Lower lobe of right lung (tissue), 2 donors: ENCODE measurements at regions not wholly inside any gene's neighbourhood (a gene's known extent, or its start where the extent isn't known, plus 50 kb on each side); places are given as distances from the start of the nearest gene placed in this dataset.

Source experiments
- ATAC-seq, 2 donors: fragments of 200-7000 bp; cut with Tn5 transposase; one replicate each; pipeline ENCODE4 v1.9.1; 2020 to 2022; ENCODE audit warnings: mild to moderate bottlenecking in 2 of 2, moderate library complexity in 2 of 2
- DNase-seq: peaks from one replicate; pipeline ENCODE4 v3.0.0-alpha.2; 2020
- H3K27ac ChIP-seq: fragments of 200-600 bp; one replicate; pipeline ENCODE4 v1.8.0; 2022
- H3K27me3 ChIP-seq: fragments of 200-600 bp; one replicate; pipeline ENCODE4 v1.8.0; 2022; ENCODE audit warnings: low read depth
- H3K36me3 ChIP-seq: fragments of 200-600 bp; one replicate; pipeline ENCODE4 v1.8.0; 2022; ENCODE audit warnings: mild to moderate bottlenecking
- H3K4me1 ChIP-seq: fragments of 200-600 bp; one replicate; pipeline ENCODE4 v1.8.0; 2022
- H3K4me3 ChIP-seq: fragments of 200-600 bp; one replicate; pipeline ENCODE4 v1.8.0; 2022; ENCODE audit warnings: mild to moderate bottlenecking
- H3K9me3 ChIP-seq: fragments of 200-600 bp; one replicate; pipeline ENCODE4 v1.8.0; 2022
- intact Hi-C: fragments of 100-400 bp; cut with DNase I; formaldehyde crosslinking; loops from one replicate; pipeline ENCODE4 v1.11.0; 2022
- TF ChIP-seq, protein P1 (sequence below): fragments of 200-600 bp; IDR thresholded peaks from one replicate; pipeline ENCODE4 v1.8.0; 2022; ENCODE audit warnings: antibody characterized with exemption, mild to moderate bottlenecking
- donor health status: DM: no; HTN: yes; CAD: no; lungs with severe emphysema.

DNA sequence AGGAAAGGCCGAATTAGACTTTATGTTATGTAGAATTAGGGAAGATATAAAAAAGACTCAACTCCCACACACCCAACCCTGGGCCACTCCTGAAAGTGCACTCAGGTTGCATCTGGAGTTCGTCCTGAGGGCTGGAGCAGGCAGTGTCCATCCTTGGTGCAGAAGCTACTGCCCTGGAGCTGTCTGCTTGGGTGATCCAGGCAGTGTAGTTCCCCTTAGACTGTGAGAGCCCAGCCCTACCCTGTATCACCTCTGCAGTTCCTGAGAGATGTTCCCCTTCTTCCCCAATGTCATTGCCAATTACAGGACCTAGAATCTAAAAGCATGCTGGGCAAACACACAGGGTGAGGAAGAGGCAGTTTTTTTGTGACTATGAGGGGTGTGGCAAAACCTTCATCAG lies 368.3 kb upstream of the ST8SIA4 start:
- Histone ChIP-seq H3K9me3 (no peaks in the 10 kb centered on the region), H3K36me3 (no peaks in the 10 kb centered on the region), H3K27ac (no peak overlapping the region), H3K27me3 (no peaks in the 10 kb centered on the region), H3K4me1 (no peaks in the 10 kb centered on the region), H3K4me3 (no peak overlapping the region)
- ATAC-seq (peak in 1 of 2 donors; percentile 39), DNase-seq (no peak)
- intact Hi-C loops = no loop called here
- TF ChIP-seq, protein P1, sequence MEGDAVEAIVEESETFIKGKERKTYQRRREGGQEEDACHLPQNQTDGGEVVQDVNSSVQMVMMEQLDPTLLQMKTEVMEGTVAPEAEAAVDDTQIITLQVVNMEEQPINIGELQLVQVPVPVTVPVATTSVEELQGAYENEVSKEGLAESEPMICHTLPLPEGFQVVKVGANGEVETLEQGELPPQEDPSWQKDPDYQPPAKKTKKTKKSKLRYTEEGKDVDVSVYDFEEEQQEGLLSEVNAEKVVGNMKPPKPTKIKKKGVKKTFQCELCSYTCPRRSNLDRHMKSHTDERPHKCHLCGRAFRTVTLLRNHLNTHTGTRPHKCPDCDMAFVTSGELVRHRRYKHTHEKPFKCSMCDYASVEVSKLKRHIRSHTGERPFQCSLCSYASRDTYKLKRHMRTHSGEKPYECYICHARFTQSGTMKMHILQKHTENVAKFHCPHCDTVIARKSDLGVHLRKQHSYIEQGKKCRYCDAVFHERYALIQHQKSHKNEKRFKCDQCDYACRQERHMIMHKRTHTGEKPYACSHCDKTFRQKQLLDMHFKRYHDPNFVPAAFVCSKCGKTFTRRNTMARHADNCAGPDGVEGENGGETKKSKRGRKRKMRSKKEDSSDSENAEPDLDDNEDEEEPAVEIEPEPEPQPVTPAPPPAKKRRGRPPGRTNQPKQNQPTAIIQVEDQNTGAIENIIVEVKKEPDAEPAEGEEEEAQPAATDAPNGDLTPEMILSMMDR = no peak

DNA sequence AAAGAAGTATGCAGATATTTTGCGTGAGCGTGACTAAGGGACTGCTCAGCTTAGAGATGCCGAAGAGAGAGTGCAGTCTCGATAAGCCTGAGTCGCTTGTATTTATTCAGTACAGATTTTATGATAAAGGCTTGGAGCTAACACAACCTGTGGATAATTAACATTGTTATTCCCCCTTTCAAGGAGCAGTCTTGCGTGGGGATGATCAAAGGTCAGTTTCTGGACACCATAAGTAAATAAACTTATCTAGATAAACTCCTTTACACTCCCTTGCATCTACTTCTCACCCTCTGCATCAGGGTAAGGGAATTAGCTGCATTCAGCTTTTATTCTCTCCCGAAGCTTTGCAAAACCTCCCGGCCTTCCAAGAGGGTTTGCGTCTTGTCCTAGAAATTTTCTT lies 357.8 kb upstream of the ST8SIA4 start:
- H3K4me1 ChIP-seq = no peaks in the 10 kb centered on the region
- H3K27me3 ChIP-seq = no peaks in the 10 kb centered on the region
- no peak for ATAC-seq
- intact Hi-C loops = no loop called here
- no peaks in the 10 kb centered on the region for H3K36me3 ChIP-seq
- H3K4me3 ChIP-seq = no peak overlapping the region
- DNase-seq = no peak
- H3K27ac ChIP-seq = no peak overlapping the region
- TF ChIP-seq, protein P1 = no peak
- H3K9me3 ChIP-seq = no peaks in the 10 kb centered on the region

DNA sequence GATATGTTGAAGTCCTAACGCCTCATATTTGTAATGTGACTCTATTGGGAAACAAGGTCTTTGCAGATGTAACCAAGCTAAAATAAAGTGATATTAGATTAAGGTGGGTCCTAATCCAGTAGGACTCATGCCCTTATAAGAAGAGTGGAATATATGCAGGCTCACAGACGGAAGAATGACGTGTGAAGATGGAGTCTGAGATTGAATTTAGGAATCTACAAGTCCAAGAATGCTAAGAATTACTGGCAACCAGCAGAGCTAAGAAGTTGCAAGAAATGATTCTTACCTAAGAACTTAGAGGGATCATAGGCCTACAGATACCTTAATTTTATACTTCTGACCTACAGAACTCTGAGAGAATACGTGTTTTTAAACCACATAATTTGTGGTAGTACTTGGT lies 350.0 kb upstream of the ST8SIA4 start:
- no peaks in the 10 kb centered on the region for H3K4me1 ChIP-seq
- intact Hi-C loops = no loop called here
- no peak overlapping the region for H3K27ac ChIP-seq
- H3K36me3 ChIP-seq = no peaks in the 10 kb centered on the region
- H3K9me3 ChIP-seq = no peaks in the 10 kb centered on the region
- TF ChIP-seq, protein P1 = no peak
- ATAC-seq = no peak
- no peak for DNase-seq
- H3K27me3 ChIP-seq = no peaks in the 10 kb centered on the region
- no peak overlapping the region for H3K4me3 ChIP-seq

DNA sequence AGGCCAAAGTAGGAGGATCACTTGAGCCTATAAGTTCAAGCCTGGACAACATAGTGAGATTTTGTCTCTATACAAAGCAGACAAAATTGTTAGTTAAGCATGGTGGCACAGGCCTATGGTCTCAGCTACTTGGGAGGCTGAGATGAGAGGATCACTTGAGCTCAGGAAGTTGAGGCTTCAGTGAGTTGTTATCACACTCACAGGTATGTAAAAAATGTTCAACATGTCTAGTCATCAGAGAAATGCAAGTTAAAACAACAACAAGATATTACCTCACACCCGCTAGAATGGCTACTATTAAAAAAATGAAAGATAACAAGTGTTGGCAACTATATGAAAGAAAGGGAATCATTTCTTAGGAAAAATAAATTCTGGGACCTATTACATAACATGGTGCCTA lies 341.5 kb upstream of the ST8SIA4 start:
- no peaks in the 10 kb centered on the region for H3K4me1 ChIP-seq
- no peaks in the 10 kb centered on the region for H3K27me3 ChIP-seq
- no peak overlapping the region for H3K4me3 ChIP-seq
- DNase-seq = no peak
- TF ChIP-seq, protein P1 = no peak
- H3K36me3 ChIP-seq = no peaks in the 10 kb centered on the region
- H3K27ac ChIP-seq = no peak overlapping the region
- intact Hi-C loops = no loop called here
- no peaks in the 10 kb centered on the region for H3K9me3 ChIP-seq
- no peak for ATAC-seq

DNA sequence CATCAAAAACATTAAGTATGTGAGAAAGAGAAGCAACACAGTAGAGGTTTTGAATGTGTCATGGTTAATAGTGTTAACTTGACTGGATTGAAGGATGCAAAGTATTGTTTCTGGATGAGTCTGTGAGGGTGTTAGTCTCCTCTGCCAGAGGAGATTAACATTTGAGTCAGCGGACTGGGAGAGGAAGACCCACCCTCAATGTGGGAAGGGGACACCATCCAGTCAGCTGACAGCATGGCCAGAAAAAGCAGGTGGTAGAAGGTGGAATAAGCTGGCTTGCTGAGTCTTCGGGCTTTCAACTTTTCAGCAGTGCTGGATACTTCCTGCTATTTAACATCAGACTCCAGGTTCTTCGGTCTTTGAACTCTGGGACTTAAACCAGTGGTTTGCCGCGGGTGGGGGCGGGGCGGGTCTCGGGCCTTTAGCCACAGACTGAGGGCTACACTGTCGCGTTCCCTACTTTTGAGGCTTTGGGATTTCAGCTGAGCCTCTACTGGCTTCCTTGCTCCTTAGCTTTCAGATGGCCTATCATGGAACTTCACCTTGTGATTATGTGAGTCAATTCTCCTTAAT lies 309.9 kb upstream of the ST8SIA4 start:
- ATAC-seq (no peak), DNase-seq (no peak)
- H3K4me1 ChIP-seq = no peaks in the 10 kb centered on the region

More for the DNA sequence above, 309.9 kb upstream of the ST8SIA4 start:
- TF ChIP-seq, protein P1 = no peak
- Histone ChIP-seq H3K9me3 (no peaks in the 10 kb centered on the region), H3K36me3 (no peaks in the 10 kb centered on the region), H3K27ac (no peak overlapping the region), H3K27me3 (no peaks in the 10 kb centered on the region), H3K4me3 (no peak overlapping the region)
- intact Hi-C loops = no loop called here
